ENCODE measurements at regions not wholly inside any gene's neighbourhood (a gene's known extent, or its start where the extent isn't known, plus 50 kb on each side); places are given as distances from the start of the nearest gene placed in this dataset.

DNA sequence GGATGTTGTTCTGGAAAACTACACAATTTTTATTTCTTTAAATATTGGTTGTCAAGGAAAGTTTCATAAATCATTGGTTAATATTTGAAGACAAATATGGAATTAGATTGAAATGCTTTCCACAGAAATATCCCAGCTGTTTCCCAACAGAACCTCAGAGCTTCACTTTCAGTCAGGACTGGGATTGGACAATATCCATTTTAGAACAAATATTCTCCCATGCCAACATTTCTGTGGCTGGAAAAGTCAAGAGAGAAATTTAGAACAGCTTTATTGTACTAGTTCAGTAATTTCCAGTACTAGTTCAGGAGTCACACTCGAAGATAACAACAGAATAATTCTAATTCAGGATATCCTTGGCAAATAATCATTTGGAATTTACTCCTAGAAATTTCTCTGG, 116.1 kb upstream of the TUT7 start:
- no peak for DNase-seq

DNA sequence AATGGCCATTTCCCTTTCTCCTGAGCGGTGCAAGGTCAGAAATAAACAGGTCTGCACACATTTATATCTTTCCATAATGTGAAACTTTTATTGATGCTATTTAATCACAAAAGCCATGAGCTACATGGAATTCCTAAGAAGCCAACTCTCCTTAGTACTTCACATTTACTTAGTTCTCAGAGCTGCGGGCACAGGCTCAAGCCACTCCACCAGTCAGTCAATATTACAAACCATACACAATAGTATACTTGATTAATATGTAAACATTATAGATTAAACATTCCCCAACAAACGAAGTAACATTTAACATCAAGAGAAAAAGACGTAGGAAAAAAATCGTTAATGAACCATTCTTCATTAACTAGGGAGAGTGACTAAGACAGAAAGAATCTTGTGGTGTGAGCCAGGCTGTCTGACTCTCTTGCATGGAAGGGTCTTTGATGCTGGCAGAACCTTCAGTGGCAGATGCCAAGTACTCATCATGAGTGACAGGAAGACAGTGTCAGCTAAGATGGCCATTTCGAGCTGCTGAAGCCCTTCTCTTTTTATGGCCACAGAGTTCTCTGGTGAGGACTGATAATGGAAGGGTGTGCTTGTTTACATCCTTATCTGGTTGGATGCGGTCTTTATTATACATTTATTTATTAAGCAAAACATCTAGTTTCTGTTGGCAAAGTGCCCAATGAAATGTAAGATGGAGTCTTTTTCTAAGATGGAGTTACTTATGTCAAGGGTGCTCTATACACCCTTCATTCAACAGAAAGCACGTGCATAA, 115.5 kb upstream of the TUT7 start:
- no peak for DNase-seq

DNA sequence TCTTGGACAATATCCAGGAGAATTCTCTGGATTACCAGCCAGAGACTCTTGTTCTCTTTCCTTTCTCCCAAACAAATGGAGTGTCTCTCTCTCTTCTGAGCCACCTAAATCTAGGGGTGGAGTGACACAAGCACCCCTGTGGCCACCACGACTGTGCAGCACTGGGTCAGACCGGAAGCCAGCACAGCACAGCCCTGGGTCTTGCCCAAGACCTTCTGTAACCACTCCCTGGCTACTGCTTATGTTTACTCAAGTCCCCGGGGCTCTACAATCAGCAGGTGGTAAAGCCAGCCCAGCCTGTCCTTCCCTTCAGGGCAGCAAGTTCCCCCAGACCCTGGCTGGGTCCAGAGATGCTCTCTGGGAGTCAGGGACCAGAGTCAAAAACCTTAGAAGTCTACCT, 110.0 kb upstream of the TUT7 start:
- no peak for DNase-seq

DNA sequence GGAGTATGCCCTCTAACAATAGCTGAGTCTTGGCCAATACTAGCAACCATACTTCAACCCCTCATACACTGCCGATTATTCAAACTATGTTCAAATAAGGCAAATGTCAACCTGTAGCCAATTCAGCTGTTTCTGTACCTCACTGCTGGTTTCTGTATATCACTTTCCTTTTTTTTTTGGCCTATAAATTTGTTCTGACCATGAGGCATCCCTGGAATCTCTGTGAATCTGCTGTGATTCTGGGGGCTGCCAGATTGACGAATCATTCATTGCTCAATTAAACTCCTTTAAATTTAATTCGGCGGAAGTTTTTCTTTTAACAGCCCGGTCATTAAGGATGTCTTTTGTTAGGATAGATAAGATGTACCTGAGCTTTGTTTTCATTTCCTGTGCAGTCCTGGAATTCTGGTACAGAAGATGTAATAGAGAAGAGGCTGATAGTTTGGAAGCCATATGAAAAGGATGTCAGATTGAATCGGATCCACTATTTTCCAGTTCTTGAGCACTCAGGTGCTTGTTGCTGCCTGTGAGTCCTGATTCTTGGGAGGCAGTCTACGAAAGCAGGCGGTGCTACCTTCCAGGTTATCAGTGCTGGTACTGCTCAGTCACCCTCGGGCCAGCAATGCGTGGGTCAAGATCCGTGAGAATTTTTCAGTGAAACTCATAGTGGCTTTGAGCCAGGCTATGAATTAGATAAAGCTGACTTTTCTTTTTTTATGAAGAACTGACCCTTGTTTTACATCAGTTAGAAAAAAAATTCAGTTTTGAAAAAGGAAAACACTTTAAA, 106.2 kb upstream of the TUT7 start:
- no peak for DNase-seq

DNA sequence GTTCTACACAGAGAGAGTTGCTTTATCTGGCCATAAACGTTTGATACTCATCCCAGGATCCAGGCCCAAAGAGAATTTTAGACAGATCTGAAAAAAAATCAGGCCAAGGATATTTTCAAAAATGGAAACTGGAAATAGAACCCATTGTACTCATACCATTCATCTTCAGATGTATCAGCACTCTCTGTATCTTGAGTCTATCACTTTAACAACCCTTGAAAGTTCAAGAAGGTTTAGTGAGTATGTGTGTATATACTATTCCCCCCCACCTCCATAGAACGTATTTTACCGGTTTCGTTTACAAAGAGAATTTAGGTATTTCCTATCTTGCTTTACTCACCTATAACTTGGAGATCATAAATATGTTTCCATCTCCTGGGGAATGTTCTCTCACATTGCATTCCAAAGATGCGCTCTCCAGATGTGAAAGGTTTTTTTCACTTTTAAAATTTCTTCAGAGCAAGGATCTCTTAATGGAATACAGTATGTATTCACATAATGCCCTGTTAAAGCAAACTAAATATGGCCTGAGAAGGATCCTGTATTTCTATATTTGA, 105.5 kb upstream of the TUT7 start:
- no peak for DNase-seq

DNA sequence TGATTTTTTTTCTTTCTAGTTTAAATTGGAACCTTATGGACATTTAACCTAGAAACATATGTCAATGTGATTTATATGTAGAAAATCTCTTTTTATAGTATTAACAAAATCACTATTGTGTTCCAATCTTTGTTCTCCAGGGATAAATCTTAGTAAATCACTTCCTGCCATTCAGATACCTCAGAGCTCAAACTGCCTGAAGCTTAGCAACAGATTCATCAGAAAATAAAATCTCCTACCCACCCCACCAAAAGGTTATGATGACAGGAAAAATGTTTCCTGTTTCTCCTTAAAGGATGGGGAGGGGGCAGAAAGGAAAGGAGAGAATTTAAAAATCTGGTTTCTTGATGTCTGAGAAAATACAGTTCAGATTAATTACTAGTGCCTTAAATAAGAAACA, 105.0 kb upstream of the TUT7 start:
- DNase-seq, result no peak

DNA sequence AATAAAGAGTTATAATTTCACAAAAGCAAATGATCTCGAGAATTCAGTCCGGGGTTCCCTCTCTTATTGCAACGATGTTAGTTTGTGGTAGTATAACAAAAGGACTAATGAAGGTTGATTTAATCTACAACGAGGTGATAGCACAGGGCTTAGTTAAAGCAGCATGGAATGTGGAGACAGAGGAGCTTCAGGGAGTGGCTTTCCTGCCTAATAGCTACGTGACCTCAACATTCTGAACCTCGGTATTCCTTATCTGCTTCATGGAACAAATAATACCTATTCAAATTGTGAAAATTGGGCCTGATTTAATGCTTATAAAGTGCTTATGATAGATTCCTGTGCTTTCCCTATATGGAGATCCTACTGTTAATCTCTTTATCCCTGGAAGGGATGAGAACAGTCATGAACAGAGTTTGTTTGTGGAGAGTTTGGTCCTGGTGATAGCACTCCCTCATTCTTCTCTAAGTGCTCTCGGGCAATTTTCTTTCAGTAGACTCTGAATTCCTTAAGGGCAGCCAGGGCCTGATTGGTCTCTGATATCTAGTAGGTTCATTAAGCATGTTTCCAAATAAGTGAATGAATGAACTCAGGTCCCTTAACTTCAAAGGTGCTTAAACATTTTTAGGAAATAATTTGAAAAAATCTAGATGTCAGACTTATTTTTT, 104.1 kb upstream of the TUT7 start:
- no peak for DNase-seq

DNA sequence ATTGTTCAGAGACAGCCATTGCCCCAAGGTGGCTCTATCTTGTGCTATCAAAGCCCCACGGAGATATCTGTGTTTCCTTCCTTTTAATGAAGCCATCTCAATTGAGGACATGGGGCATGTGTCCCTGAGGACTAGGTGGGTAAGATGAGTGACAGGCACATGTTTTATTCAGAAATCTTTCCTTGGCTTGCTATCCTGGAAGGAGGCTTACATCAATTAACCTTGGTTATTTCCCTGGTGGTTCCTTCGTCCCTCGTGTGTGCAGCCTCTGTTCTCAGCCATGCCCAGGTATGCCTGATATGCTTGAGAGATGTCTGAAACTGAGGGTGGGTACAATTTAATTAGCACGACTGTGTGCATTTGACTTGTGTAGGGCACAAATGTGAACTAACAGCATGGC, 102.2 kb upstream of the TUT7 start:
- no peak for DNase-seq

DNA sequence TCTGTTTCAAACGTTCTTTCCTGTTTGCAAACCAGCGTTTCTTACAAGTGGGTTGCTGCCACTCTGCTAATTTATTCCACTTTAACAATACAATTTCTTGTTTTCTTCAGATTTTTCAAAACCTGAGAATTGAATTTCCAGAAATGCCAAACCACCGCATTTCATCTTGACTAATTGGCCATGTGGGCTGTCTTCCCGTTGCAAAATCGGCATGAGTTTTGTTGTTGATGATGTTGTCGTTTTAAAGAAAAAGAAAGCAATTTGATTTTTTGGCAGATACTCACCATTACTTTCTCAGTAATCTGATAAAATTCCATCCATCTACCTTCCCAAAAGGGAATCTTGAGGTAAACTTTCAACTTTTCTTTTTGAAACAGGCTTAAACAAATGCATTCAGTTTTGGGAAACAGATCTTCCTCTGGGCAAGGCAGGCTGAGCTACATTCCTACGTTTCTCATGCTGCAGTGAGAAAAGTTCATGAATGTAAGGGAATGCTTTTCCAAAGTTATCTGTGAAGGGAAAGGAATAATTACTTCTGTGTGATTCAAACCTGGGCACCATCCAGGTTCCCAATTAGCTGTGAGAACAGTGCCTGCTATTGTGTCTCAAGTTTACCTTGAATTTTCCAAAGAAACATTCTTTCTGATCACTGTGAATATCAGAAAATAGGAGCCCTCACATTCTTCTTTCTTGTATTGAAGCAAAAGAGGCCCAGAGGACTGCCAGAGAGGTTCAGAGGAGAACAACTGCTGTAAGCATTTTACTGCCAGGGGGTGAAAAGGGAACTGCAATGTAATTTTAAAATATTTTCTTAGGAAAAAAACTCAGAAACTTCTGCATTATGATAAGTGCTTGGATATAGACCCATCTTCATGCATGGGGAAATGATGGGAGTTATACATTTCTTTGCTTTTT, 100.7 kb upstream of the TUT7 start:
- no peak for DNase-seq

DNA sequence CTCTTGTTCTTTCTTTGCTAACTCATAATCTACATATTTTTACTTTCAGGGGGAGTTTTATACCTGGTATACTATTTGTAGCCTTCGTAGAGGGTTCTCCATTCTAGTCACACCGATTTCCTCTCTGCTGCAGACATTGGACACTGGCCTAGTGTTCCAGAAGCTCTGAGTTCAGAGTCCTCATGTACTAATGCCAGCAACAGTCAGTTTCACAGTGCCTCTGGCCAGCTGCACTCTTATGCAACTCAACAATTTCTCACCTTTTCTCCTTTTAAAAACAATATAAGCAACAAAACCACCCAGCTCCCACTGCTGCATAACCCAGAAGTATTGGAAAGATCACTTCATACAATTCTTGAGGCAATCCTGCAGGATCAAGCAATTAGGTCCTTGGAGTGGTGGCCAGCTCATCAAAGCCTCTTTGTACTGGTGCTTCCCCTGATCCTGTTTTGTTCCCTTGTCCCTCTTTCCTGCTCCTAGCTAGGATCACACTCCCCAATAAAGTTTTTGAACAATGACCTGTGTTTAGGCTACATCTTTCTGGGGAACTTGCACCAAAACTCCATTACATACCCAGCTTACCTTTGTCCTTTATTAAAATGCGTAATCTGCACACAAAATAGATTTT, 98.1 kb upstream of the TUT7 start:
- no peak for DNase-seq

DNA sequence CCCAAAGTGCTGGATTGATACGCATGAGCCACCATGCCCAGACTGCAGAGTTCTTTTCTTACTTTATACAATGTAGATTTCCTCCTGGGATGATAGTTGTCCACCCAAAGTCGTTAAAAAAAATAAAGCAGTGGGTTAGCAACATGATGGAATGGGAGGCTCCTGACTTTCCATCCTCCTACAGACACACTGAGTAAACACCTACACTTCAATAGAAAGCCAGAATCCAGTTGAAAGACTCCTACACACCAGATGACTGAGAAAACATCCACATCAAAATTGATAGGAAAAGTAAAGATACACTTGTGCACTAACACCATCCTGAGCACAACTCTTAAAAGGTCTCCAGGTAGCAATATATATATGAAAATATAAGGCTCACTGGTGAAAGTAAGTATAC, 95.0 kb upstream of the TUT7 start:
- DNase-seq, result no peak

DNA sequence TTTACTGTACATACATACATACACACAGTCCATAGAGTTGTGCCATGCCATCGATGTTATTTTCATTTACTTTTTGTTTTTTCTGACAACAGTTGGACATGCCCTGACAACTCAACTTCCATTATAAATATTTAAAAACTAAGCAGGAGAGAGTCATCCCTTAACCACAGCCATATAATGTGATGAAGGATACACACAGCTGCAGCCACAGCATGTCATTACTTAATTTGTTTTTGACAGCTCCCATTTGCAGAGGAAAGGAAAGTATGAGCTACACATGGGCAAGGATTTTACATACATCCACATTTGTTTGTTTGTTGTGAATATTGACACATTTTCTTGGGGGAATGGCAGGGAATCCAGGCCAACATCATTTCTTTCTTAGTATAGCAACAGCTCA, 91.5 kb upstream of the TUT7 start:
- DNase-seq, result no peak

DNA sequence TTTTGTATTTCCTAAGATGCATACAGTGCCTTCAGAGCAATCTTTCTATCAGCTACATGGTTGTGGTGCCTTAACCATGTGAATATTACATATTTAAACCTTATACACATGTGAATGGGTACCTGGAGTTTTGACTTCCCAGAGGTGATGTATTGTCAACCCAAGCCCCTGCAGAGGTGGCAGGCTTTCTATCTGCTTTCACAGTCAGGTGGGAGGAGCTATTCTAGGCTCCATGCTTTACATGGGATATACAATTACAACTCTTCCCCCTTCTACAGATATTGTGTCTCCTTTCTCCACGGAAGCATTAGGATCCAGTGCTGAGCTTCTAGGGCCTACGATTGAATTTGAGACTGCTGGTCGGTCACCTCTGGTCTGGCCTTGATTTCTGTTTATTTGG, 89.8 kb upstream of the TUT7 start:
- no peak for DNase-seq

DNA sequence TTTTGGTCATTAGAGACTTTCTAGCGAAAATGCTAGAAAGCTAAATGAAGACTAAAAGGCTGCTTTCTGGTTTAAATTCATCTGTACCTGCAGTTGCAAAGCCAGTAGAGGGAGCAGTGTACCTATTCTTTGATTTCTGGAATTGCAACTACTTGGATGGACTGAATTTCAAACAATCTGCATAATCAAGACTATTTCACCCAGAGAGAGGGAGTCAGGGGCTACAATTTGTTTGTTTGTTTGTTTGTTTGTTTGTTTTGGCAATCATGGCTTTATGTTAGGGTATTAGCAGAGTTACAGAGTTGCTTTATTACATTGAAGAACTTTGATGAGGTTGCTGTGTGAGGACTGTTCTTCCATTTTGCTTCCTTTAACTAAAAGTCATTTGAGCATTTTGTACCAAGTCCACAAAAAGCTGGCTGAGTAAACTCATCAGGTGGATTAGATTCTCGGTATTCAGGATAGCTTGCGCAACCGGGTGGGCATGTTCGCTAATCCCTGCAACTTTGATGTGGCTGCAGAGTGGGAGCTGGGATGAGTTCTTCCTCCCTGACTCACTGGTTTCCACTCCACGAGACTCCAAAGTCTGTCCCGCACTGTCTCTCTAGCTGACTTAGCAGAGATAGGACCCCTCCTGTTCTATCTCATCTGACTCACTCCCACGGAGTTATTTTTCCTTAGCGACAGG, 80.0 kb upstream of the TUT7 start:
- peak; percentile 16 for DNase-seq

DNA sequence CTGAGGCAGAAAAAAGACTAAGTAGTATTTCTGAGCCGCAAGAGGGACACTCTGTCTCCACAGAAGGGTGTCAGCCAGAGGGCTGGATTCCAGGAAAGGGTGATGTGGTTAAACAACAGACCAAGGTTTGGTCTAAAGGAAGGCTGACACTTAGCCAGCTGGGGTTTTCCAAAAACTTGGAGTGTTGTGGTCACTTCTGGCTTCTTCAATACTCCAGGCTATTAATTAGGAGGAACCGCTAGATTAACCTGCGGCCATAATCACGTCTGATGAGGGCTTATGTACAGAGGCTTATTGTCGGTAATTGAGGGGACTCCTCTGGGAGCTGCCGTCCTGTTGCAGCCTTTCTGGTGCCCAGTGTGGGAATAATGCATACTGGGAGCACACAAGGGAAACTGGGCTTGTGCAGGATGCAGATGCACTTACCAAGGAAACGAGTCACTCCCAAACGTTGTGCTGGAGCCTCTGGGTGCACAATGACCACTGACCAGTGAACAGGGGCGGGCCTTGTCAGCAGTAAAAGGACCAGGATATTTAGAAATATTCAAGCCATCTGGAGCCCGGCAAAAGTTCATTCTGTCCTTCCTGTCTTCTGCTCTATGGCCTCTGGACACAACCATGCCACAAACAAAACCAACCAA, 70.2 kb upstream of the TUT7 start:
- DNase-seq, result no peak

DNA sequence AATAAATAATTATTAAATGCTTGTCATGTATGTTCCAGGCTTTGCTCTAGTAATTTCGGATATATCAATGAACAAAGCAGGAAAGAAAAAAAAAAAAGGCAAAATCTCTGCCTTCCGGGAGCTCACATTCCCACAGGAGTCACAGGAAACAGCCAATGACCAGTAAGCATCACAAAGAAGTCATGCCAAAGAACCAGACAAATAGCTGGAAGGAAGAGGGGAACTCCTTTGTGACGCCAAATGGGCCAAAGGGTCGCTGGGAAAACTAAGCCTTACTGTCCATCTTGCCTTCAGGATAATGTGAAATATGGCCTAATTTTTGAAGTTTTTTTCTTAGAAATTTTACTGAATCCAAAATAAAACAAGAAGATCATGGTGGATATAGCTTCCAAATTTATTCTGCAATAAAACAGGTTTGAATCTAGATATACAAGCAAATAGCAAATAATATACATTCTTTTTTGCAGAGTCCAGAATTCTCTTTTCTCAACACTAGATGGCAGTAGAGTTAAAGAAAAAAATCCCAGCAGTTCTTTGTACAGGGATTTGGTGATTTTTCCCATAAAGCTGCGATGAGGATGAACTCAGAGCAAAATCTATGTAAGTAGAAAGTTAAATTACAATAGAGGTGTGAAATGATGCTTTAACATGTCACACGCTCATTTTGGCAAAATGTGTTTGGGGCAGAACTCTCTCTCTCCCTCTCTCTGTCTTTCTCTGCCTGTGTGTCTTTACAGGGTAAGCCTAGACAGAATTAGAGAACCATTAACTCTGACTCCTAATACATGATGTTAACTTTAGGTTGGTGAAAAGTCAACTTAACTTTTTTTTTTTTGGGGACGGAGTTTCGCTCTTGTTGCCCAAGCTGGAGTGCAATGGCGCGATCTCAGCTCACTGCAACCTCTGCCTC, 60.0 kb upstream of the TUT7 start:
- peak; percentile 10 for DNase-seq

DNA sequence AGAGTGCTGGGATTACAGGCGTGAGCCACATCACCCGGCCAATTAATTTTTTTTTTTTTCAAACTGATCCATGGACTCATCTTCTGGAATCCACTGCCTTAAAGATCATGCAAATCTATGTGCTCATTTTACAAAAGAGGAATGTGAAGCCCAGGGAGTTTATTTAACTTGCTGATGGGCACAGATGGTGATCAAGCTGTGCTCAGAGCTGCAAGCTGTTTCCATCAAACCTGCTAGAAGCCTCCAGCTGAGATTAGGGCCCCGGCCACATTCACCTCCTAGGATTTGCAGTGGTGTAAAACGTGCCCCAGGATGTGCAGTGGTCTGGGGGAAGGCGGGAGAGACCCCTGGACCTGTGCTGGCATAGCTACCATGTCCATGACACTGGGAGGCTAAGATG, 56.1 kb upstream of the TUT7 start:
- no peak for DNase-seq

DNA sequence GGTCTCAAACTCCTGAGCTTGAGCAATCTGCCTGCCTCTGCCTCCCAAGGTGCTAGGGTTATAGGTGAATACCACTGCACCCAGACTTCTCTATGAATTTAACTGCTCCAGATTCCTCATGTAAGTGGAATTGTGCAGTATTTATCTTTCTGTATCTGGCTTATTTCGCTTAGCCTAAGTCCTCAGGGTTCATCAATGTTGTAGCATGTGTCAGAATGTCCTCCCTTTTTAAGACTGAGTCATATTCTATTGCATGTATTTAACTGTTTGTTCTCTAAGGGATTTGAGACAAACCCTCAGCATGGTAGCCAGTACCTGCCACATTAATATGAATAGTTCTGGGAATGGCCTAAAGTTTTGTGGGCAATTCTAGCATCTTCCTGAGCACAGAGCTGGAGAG, 53.9 kb upstream of the TUT7 start:
- DNase-seq, result no peak

DNA sequence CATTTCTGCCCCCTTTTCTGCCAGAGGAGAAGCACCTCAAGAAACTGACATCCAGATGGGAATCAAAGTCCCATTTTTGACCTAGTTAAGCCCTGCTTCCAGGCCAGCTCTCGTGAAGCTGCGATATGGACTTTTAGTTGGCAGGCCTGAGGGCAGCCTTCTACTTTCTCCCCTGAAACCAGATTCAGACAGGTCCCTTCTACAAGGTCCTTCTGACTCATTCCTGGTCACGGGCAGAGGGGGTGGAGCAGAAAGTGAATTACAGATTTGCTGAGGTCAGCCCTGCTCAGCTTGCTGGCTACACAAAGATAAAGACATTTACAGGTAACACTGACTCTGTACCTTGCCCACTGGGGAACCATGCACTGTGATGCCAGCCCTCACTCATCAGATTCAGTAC, 52.8 kb upstream of the TUT7 start:
- no peak for DNase-seq

DNA sequence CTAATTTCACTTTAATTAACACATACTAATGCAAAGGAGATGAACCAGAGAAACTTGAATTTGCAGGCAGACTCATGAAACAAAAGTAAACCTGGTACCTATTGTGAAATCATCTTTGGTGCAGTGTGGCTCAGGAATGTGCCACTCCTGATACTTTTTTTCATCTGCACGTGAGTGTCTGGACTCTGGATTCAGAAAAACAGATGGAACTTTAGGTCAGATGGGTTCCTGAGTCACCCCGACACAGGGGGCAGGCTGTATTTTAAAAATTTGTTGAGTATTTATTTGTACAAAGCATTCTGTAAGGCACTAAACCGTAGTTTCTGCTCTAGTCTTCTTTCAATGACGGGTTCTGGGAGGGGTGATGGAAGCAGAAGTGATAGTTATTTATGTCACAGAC, 52.2 kb upstream of the TUT7 start:
- no peak for DNase-seq
